ENCODE measurements at regions not wholly inside any gene's neighbourhood (a gene's known extent, or its start where the extent isn't known, plus 50 kb on each side); places are given as distances from the start of the nearest gene placed in this dataset.

- peaks cover 0 to 2% (median 0%) of the 10 kb centered on the region in 3 donors for H3K27me3 Mint-ChIP-seq (ENCODE audit: low read depth in 3 of 3)
- no peak overlapping the region for H2AFZ ChIP-seq (ENCODE audit: insufficient read depth, low read depth, low read length, poor library complexity, severe bottlenecking)
- 94% methylated on average over 10 of the region's 10 CpGs for WGBS (ENCODE audit: insufficient coverage)
- no peaks in the 10 kb centered on the region for H3K36me3 ChIP-seq (replicated peaks in 1 of 2; ENCODE audit: control insufficient read depth in 1 of 2, insufficient read depth in 2 of 2, low read length in 2 of 2)
- H3K9me3 Mint-ChIP-seq, result peaks cover 3 to 15% (median 7%) of the 10 kb centered on the region in 7 donors
- H3K4me2 ChIP-seq (replicated peaks; ENCODE audit: extremely low read depth, low read length, poor library complexity, severe bottlenecking), result no peak overlapping the region
- H3K9me3 ChIP-seq (replicated peaks in 1 of 2; ENCODE audit: control insufficient read depth in 1 of 2, insufficient read depth in 1 of 2, low read length in 2 of 2), result peaks cover 0 to 15% of the 10 kb centered on the region in 2 donors
- no peak overlapping the region for H3K4me3 ChIP-seq (replicated peaks in 1 of 3; ENCODE audit: low read depth in 2 of 3, low read length in 3 of 3)
- no peaks in the 10 kb centered on the region for H3K4me1 ChIP-seq (ENCODE audit: control insufficient read depth in 1 of 2, insufficient read depth in 2 of 2, low read length in 2 of 2)
- peak overlapping the region in 1 of 7 donors; percentile 21 for H3K27ac Mint-ChIP-seq
- H3K27ac ChIP-seq (ENCODE audit: low read depth in 1 of 2, low read length in 2 of 2), result no peak overlapping the region
- no peak for DNase-seq
- no peaks in the 10 kb centered on the region for H4K20me1 ChIP-seq (ENCODE audit: insufficient read depth, low read length)
- no peaks in the 10 kb centered on the region for H3K4me1 Mint-ChIP-seq
- H3K9ac ChIP-seq (ENCODE audit: insufficient read depth, low read length, poor library complexity, severe bottlenecking), result no peak overlapping the region
- H3K27me3 ChIP-seq (ENCODE audit: control insufficient read depth in 2 of 2, insufficient read depth in 2 of 2, low read length in 2 of 2), result no peaks in the 10 kb centered on the region
- H3K4me3 Mint-ChIP-seq, result no peak overlapping the region
- no peaks in the 10 kb centered on the region for H3K36me3 Mint-ChIP-seq
- no peaks in the 10 kb centered on the region for H3K79me2 ChIP-seq (ENCODE audit: insufficient read depth, low read length)
- intact Hi-C loops (cut with micrococcal nuclease), result no loop called here
- no peak for TF ChIP-seq CTCF (IDR thresholded peaks at IDR 0.05)
Measured at GRCh38 chr11:37968148-37968547, 1370.1 kb upstream of the RAG2 start.

- WGBS (ENCODE audit: insufficient coverage), result 100% methylated on average over 3 of the region's 10 CpGs
- no peaks in the 10 kb centered on the region for H3K36me3 Mint-ChIP-seq
- Histone ChIP-seq H3K27ac (ENCODE audit: low read depth in 1 of 2, low read length in 2 of 2) (no peak overlapping the region), H3K79me2 (ENCODE audit: insufficient read depth, low read length) (no peaks in the 10 kb centered on the region), H3K9ac (ENCODE audit: insufficient read depth, low read length, poor library complexity, severe bottlenecking) (no peak overlapping the region), H3K27me3 (ENCODE audit: control insufficient read depth in 2 of 2, insufficient read depth in 2 of 2, low read length in 2 of 2) (no peaks in the 10 kb centered on the region), H3K36me3 (replicated peaks in 1 of 2; ENCODE audit: control insufficient read depth in 1 of 2, insufficient read depth in 2 of 2, low read length in 2 of 2) (no peaks in the 10 kb centered on the region), H3K4me2 (replicated peaks; ENCODE audit: extremely low read depth, low read length, poor library complexity, severe bottlenecking) (no peak overlapping the region), H4K20me1 (ENCODE audit: insufficient read depth, low read length) (no peaks in the 10 kb centered on the region), H3K4me3 (replicated peaks in 1 of 3; ENCODE audit: low read depth in 2 of 3, low read length in 3 of 3) (no peak overlapping the region), H3K9me3 (replicated peaks in 1 of 2; ENCODE audit: control insufficient read depth in 1 of 2, insufficient read depth in 1 of 2, low read length in 2 of 2) (peaks cover 0 to 15% of the 10 kb centered on the region in 2 donors), H2AFZ (ENCODE audit: insufficient read depth, low read depth, low read length, poor library complexity, severe bottlenecking) (no peak overlapping the region), H3K4me1 (ENCODE audit: control insufficient read depth in 1 of 2, insufficient read depth in 2 of 2, low read length in 2 of 2) (no peaks in the 10 kb centered on the region)
- H3K4me3 Mint-ChIP-seq, result no peak overlapping the region
- intact Hi-C loops (cut with micrococcal nuclease), result no loop called here
- H3K4me1 Mint-ChIP-seq, result no peaks in the 10 kb centered on the region
- DNase-seq, result no peak
- no peak overlapping the region for H3K27ac Mint-ChIP-seq
- H3K27me3 Mint-ChIP-seq (ENCODE audit: low read depth in 3 of 3), result peaks cover 0 to 2% (median 0%) of the 10 kb centered on the region in 3 donors
- no peak for TF ChIP-seq CTCF (IDR thresholded peaks at IDR 0.05)
- peaks cover 3 to 15% (median 7%) of the 10 kb centered on the region in 7 donors for H3K9me3 Mint-ChIP-seq
Measured at GRCh38 chr11:37967635-37968034, 1369.6 kb upstream of the RAG2 start.
